ENCODE measurements at regions not wholly inside any gene's neighbourhood (a gene's known extent, or its start where the extent isn't known, plus 50 kb on each side); places are given as distances from the start of the nearest gene placed in this dataset.

DNA sequence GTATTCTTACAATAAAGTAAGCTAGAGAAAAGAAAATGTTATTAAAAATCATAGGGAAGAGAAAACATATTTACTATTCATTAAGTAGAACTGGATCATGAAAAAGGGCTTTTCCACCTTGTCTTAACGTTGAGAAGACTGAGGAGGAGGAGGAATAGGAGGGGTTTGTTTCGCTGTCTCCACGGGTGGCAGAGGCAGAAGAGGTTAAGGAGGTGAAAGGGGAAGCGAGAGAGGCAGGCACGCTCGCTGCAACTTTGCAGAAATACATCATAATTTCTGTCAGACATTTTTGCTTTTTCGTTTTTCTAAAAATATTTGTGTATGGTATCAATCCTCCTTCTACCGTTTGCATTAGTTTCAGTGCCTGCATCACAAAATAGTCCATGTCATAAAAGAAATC lies 2375.1 kb upstream of the AGA start:
- ChIA-PET SMC1A (ENCODE audit: uncharacterized antibody, unreplicated experiment) (interaction anchor here (0.7 kb wide), 2 partner anchors 16 to 78 kb away, joined by 3 read pairs; no protein-coding TSS in a partner anchor), POLR2A (no interaction called here)
- in situ Hi-C loops (cut with MboI) = no loop called here

DNA sequence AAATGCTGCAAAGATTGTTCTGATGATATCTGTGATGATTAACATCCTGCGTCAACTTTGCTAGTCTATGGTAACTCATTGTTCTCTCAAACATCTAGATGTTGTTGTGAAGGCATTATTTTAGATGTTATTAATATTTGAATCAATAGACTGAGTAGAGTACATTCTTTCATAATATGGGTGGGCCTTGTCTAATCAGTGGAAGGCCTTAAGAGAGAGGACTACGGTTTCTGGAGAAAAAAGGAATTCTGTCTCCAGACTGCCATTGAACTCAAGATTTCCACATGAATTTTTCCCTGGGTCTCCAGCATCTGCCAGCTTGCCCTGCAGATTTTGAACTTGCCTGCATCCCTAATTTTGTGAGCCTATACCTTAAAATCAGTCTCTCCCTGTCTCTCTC lies 2381.1 kb upstream of the AGA start:
- no peaks in the 10 kb centered on the region for H3K27me3 ChIP-seq (replicated peaks in 1 of 2; ENCODE audit: control insufficient read depth in 2 of 2, insufficient read depth in 2 of 2, low read length in 1 of 2)
- H3K4me1 ChIP-seq (ENCODE audit: control insufficient read depth, insufficient read depth, low read length) = no peaks in the 10 kb centered on the region
- H4K20me1 ChIP-seq (ENCODE audit: control insufficient read depth, insufficient read depth) = no peaks in the 10 kb centered on the region
- no peak overlapping the region for H3K27ac ChIP-seq (ENCODE audit: control insufficient read depth, insufficient read depth)
- H3K4me3 ChIP-seq = no peak overlapping the region
- ChIA-PET POLR2A (no interaction called here), SMC1A (ENCODE audit: uncharacterized antibody, unreplicated experiment) (no interaction called here), RAD21 (ENCODE audit: unreplicated experiment) (no interaction called here), CTCF (no interaction called here)
- no peak overlapping the region for H3K9ac ChIP-seq (ENCODE audit: control insufficient read depth, insufficient read depth, low read length)
- in situ Hi-C loops (cut with MboI) = no loop called here
- WGBS (ENCODE audit: insufficient coverage, insufficient replicate concordance, low lambda C conversion rate, missing lambda C conversion rate) = 20% methylated on average over 2 of the region's 2 CpGs
- no peaks in the 10 kb centered on the region for H3K36me3 ChIP-seq (ENCODE audit: control insufficient read depth in 2 of 2, insufficient read depth in 2 of 2, low read length in 1 of 2)
- TF ChIP-seq, protein P1, sequence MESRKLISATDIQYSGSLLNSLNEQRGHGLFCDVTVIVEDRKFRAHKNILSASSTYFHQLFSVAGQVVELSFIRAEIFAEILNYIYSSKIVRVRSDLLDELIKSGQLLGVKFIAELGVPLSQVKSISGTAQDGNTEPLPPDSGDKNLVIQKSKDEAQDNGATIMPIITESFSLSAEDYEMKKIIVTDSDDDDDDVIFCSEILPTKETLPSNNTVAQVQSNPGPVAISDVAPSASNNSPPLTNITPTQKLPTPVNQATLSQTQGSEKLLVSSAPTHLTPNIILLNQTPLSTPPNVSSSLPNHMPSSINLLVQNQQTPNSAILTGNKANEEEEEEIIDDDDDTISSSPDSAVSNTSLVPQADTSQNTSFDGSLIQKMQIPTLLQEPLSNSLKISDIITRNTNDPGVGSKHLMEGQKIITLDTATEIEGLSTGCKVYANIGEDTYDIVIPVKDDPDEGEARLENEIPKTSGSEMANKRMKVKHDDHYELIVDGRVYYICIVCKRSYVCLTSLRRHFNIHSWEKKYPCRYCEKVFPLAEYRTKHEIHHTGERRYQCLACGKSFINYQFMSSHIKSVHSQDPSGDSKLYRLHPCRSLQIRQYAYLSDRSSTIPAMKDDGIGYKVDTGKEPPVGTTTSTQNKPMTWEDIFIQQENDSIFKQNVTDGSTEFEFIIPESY (IDR thresholded peaks at IDR 0.05) = no peak
- TF ChIP-seq KAT2A (conservative IDR thresholded peaks at IDR 0.05; ENCODE audit: control insufficient read depth, low read depth, low read length) (no peak), BCL11A (IDR thresholded peaks at IDR 0.05; ENCODE audit: low read depth, low read length) (no peak), CBX3 (IDR thresholded peaks at IDR 0.05; ENCODE audit: borderline replicate concordance, low read depth) (no peak), MTA2 (IDR thresholded peaks at IDR 0.05; ENCODE audit: low read depth) (no peak), TAF1 (IDR thresholded peaks at IDR 0.05; ENCODE audit: borderline replicate concordance, low read depth, low read length) (no peak)
- TF ChIP-seq, protein P2, sequence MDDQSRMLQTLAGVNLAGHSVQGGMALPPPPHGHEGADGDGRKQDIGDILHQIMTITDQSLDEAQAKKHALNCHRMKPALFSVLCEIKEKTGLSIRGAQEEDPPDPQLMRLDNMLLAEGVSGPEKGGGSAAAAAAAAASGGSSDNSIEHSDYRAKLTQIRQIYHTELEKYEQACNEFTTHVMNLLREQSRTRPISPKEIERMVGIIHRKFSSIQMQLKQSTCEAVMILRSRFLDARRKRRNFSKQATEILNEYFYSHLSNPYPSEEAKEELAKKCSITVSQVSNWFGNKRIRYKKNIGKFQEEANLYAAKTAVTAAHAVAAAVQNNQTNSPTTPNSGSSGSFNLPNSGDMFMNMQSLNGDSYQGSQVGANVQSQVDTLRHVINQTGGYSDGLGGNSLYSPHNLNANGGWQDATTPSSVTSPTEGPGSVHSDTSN (IDR thresholded peaks at IDR 0.05; ENCODE audit: insufficient replicate concordance, low read depth, low read length) = no peak
- FAIRE-seq = no peak
- H3K79me2 ChIP-seq (ENCODE audit: control insufficient read depth, insufficient read depth, low read length) = no peaks in the 10 kb centered on the region
- ATAC-seq = no peak
- no peak for DNase-seq (ENCODE audit: low read depth, low spot score)
- H3K4me2 ChIP-seq (ENCODE audit: control insufficient read depth, insufficient read depth) = no peak overlapping the region
- H3K9me3 ChIP-seq (replicated peaks; ENCODE audit: control insufficient read depth, insufficient read depth, low read length) = no peaks in the 10 kb centered on the region
- BruUV-seq (replicated peaks) = no TSS peak
- no peak overlapping the region for H2AFZ ChIP-seq (ENCODE audit: control insufficient read depth, low read depth, low read length)
- intact Hi-C loops (cut with micrococcal nuclease; ENCODE audit: unreplicated experiment) = no loop called here

More for the DNA sequence above, 2375.1 kb upstream of the AGA start:
- ChIA-PET CTCF (no interaction called here), RAD21 (ENCODE audit: unreplicated experiment) (no interaction called here)
- TF ChIP-seq, protein P3, sequence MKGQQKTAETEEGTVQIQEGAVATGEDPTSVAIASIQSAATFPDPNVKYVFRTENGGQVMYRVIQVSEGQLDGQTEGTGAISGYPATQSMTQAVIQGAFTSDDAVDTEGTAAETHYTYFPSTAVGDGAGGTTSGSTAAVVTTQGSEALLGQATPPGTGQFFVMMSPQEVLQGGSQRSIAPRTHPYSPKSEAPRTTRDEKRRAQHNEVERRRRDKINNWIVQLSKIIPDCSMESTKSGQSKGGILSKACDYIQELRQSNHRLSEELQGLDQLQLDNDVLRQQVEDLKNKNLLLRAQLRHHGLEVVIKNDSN (IDR thresholded peaks at IDR 0.05; ENCODE audit: borderline replicate concordance, extremely low read length, insufficient read depth, low read depth, low read length) = no peak
- no peak for TF ChIP-seq CBFB (IDR thresholded peaks at IDR 0.05; ENCODE audit: low read depth)
- TF ChIP-seq SPI1 (IDR thresholded peaks at IDR 0.05; ENCODE audit: borderline replicate concordance, insufficient read depth, low read depth, low read length) = peak; percentile 6; the same call in 1 of the 2 replicates
- no peak for TF ChIP-seq ATF7 (IDR thresholded peaks at IDR 0.05; ENCODE audit: low read depth)
- Histone ChIP-seq H3K4me3 (no peak overlapping the region), H3K9me3 (replicated peaks; ENCODE audit: control insufficient read depth, insufficient read depth, low read length) (no peaks in the 10 kb centered on the region), H3K79me2 (ENCODE audit: control insufficient read depth, insufficient read depth, low read length) (no peaks in the 10 kb centered on the region), H2AFZ (ENCODE audit: control insufficient read depth, low read depth, low read length) (no peak overlapping the region), H3K27me3 (replicated peaks in 1 of 2; ENCODE audit: control insufficient read depth in 2 of 2, insufficient read depth in 2 of 2, low read length in 1 of 2) (no peaks in the 10 kb centered on the region), H4K20me1 (ENCODE audit: control insufficient read depth, insufficient read depth) (no peaks in the 10 kb centered on the region), H3K9ac (ENCODE audit: control insufficient read depth, insufficient read depth, low read length) (no peak overlapping the region), H3K4me1 (ENCODE audit: control insufficient read depth, insufficient read depth, low read length) (no peaks in the 10 kb centered on the region), H3K27ac (ENCODE audit: control insufficient read depth, insufficient read depth) (no peak overlapping the region), H3K4me2 (ENCODE audit: control insufficient read depth, insufficient read depth) (no peak overlapping the region), H3K36me3 (ENCODE audit: control insufficient read depth in 2 of 2, insufficient read depth in 2 of 2, low read length in 1 of 2) (no peaks in the 10 kb centered on the region)
- WGBS (ENCODE audit: insufficient coverage, insufficient replicate concordance, low lambda C conversion rate, missing lambda C conversion rate) = 16% methylated on average over 8 of the region's 8 CpGs
- FAIRE-seq = no peak
- intact Hi-C loops (cut with micrococcal nuclease; ENCODE audit: unreplicated experiment) = no loop called here
- no TSS peak for BruUV-seq (replicated peaks)
- peak; percentile 75 for ATAC-seq
- no peak for DNase-seq (ENCODE audit: low read depth, low spot score)

Measured in GM12878 (cell line).